CD14-positive monocyte (primary cell): ENCODE measurements at regions not wholly inside any gene's neighbourhood (a gene's known extent, or its start where the extent isn't known, plus 50 kb on each side); places are given as distances from the start of the nearest gene placed in this dataset.

Source experiments
- DNase-seq, 3 donors: peaks; one replicate each; pipeline ENCODE4 v3.0.0-alpha.2; 2011 to 2022
- H2AFZ ChIP-seq: 2 replicates; pipeline ENCODE4 v1.6.0; 2012; ENCODE audit warnings: mild to moderate bottlenecking, low read depth, low read length, inconsistent platforms; ENCODE audit not compliant: insufficient read depth, poor library complexity, severe bottlenecking
- H3K27ac ChIP-seq, 2 donors: 1 replicate in 1 of 2; 2 replicates in 1 of 2; pipeline ENCODE4 v1.5.1; 2012 to 2013; ENCODE audit warnings: low read length in 2 of 2, control low read depth in 1 of 2, inconsistent platforms in 1 of 2, low read depth in 1 of 2, mild to moderate bottlenecking in 1 of 2
- H3K27me3 ChIP-seq, 2 donors: one replicate each; pipeline versions ENCODE4 v1.6.0 to v1.6.1; 2011 to 2013; ENCODE audit warnings: low read length in 2 of 2; ENCODE audit not compliant: control insufficient read depth in 2 of 2, insufficient read depth in 2 of 2
- H3K36me3 ChIP-seq, 2 donors: replicated peaks in 1 of 2; 1 replicate in 1 of 2; 2 replicates in 1 of 2; pipeline versions ENCODE4 v1.5.1 to v1.6.1; 2012 to 2013; ENCODE audit warnings: low read length in 2 of 2, control low read depth in 1 of 2, inconsistent platforms in 1 of 2, mild to moderate bottlenecking in 1 of 2; ENCODE audit not compliant: insufficient read depth in 2 of 2, control insufficient read depth in 1 of 2
- H3K4me1 ChIP-seq, 2 donors: 1 replicate in 1 of 2; 2 replicates in 1 of 2; pipeline versions ENCODE4 v1.5.1 to v1.6.1; 2012 to 2013; ENCODE audit warnings: low read length in 2 of 2, control low read depth in 1 of 2, inconsistent platforms in 1 of 2, mild to moderate bottlenecking in 1 of 2, moderate library complexity in 1 of 2; ENCODE audit not compliant: insufficient read depth in 2 of 2, control insufficient read depth in 1 of 2
- H3K4me2 ChIP-seq: replicated peaks from 2 replicates; pipeline ENCODE3; 2012; ENCODE audit warnings: low read length, moderate library complexity, mild to moderate bottlenecking; ENCODE audit not compliant: poor library complexity, severe bottlenecking; ENCODE audit errors: extremely low read depth
- H3K4me3 ChIP-seq, 3 experiments: fragments of 200-600 bp in 1 of 3; sonication (generic) in 1 of 3; replicated peaks in 1 of 3; 1 replicate in 2 of 3; 2 replicates in 1 of 3; pipeline ENCODE4 v1.5.1; 2011 to 2013; ENCODE audit warnings: low read length in 3 of 3, mild to moderate bottlenecking in 3 of 3, control low read depth in 2 of 3, low read depth in 2 of 3, inconsistent platforms in 1 of 3, moderate library complexity in 1 of 3
- H3K79me2 ChIP-seq: 2 replicates; pipeline ENCODE4 v1.6.0; 2012; ENCODE audit warnings: mild to moderate bottlenecking, control low read depth, inconsistent platforms, low read length, moderate library complexity; ENCODE audit not compliant: insufficient read depth
- H3K9ac ChIP-seq: 2 replicates; pipeline ENCODE4 v1.6.0; 2017; ENCODE audit warnings: low read length, mild to moderate bottlenecking; ENCODE audit not compliant: insufficient read depth, poor library complexity, severe bottlenecking
- H3K9me3 ChIP-seq, 2 donors: replicated peaks in 1 of 2; 1 replicate in 1 of 2; 2 replicates in 1 of 2; pipeline versions ENCODE4 v1.5.1 to v1.6.1; 2012 to 2013; ENCODE audit warnings: low read length in 2 of 2, control low read depth in 1 of 2; ENCODE audit not compliant: control insufficient read depth in 1 of 2, insufficient read depth in 1 of 2
- H4K20me1 ChIP-seq: 2 replicates; pipeline ENCODE4 v1.6.0; 2012; ENCODE audit warnings: mild to moderate bottlenecking, low read length, control low read depth, moderate library complexity; ENCODE audit not compliant: insufficient read depth
- H3K27ac Mint-ChIP-seq, 7 donors: one replicate each; pipeline ENCODE4 v1.8.0; 2020; ENCODE audit warnings: mild to moderate bottlenecking in 7 of 7, mixed read lengths in 7 of 7, moderate library complexity in 6 of 7, inconsistent platforms in 2 of 7
- H3K27me3 Mint-ChIP-seq, 3 donors: one replicate each; pipeline ENCODE4 v1.8.0; 2021 to 2022; ENCODE audit warnings: low read depth in 3 of 3, mild to moderate bottlenecking in 3 of 3, mixed read lengths in 3 of 3, moderate library complexity in 3 of 3, inconsistent platforms in 1 of 3
- H3K36me3 Mint-ChIP-seq, 2 donors: one replicate each; pipeline ENCODE4 v1.8.0; 2020; ENCODE audit warnings: mixed read lengths in 2 of 2, inconsistent platforms in 1 of 2, mild to moderate bottlenecking in 1 of 2
- H3K4me1 Mint-ChIP-seq: one replicate; pipeline ENCODE4 v1.8.0; 2020; ENCODE audit warnings: mild to moderate bottlenecking, mixed read lengths
- H3K4me3 Mint-ChIP-seq, 2 donors: one replicate each; pipeline ENCODE4 v1.8.0; 2020; ENCODE audit warnings: mild to moderate bottlenecking in 2 of 2, mixed read lengths in 2 of 2, moderate library complexity in 1 of 2
- H3K9me3 Mint-ChIP-seq, 7 donors: one replicate each; pipeline ENCODE4 v1.8.0; 2020 to 2022; ENCODE audit warnings: mixed read lengths in 7 of 7, mild to moderate bottlenecking in 6 of 7, moderate library complexity in 6 of 7, inconsistent platforms in 2 of 7
- CTCF ChIP-seq: fragments of 200-600 bp; IDR thresholded peaks from one replicate; pipeline ENCODE4 v1.8.0; 2022; ENCODE audit warnings: antibody characterized with exemption, mild to moderate bottlenecking
- WGBS: methylation state at CpG from one replicate; pipeline ENCODE4 v1.1.5; 2013; ENCODE audit warnings: missing lambda C conversion rate; ENCODE audit not compliant: insufficient coverage; 5-methylcytosine and 5-hydroxymethylcytosine counted together
- intact Hi-C, 2 donors: fragments of 100-400 bp; cut with micrococcal nuclease; formaldehyde crosslinking; loops; one replicate each; pipeline versions ENCODE4 v1.15.0 to v1.15.1; 2023

GRCh38 chr1:187641463-187641862 is 812.7 kb downstream of the PLA2G4A start:
- no peaks in the 10 kb centered on the region for H3K36me3 ChIP-seq
- no peak overlapping the region for H3K4me2 ChIP-seq
- Mint-ChIP-seq H3K27ac (no peak overlapping the region), H3K9me3 (peaks cover 0 to 25% (median 9%) of the 10 kb centered on the region in 7 donors), H3K4me3 (no peak overlapping the region), H3K36me3 (no peaks in the 10 kb centered on the region), H3K4me1 (no peaks in the 10 kb centered on the region), H3K27me3 (peaks cover 0 to 2% (median 0%) of the 10 kb centered on the region in 3 donors)
- H3K4me3 ChIP-seq, result no peak overlapping the region
- no peaks in the 10 kb centered on the region for H3K79me2 ChIP-seq
- DNase-seq, result no peak
- intact Hi-C loops, result no loop called here
- H3K27me3 ChIP-seq, result no peaks in the 10 kb centered on the region
- no peaks in the 10 kb centered on the region for H4K20me1 ChIP-seq
- no peak for TF ChIP-seq CTCF
- peaks cover 10 to 22% of the 10 kb centered on the region in 2 donors for H3K9me3 ChIP-seq
- no peaks in the 10 kb centered on the region for H3K4me1 ChIP-seq
- H2AFZ ChIP-seq, result no peak overlapping the region
- H3K9ac ChIP-seq, result no peak overlapping the region
- WGBS, result 85% methylated on average over 4 of the region's 7 CpGs
- H3K27ac ChIP-seq, result no peak overlapping the region

- peaks cover 11 to 24% of the 10 kb centered on the region in 2 donors for H3K9me3 ChIP-seq
- H3K9ac ChIP-seq, result no peak overlapping the region
- WGBS, result no CpG with 5 or more reads among the region's 2 CpGs
- H3K36me3 Mint-ChIP-seq, result no peaks in the 10 kb centered on the region
- TF ChIP-seq CTCF, result no peak
- H3K9me3 Mint-ChIP-seq, result peaks cover 2 to 25% (median 9%) of the 10 kb centered on the region in 7 donors
- H3K27ac ChIP-seq, result no peak overlapping the region
- H3K27me3 ChIP-seq, result no peaks in the 10 kb centered on the region
- peaks cover 0 to 2% (median 0%) of the 10 kb centered on the region in 3 donors for H3K27me3 Mint-ChIP-seq
- H3K4me2 ChIP-seq, result no peak overlapping the region
- H3K27ac Mint-ChIP-seq, result no peak overlapping the region
- H3K4me3 ChIP-seq, result no peak overlapping the region
- H3K36me3 ChIP-seq, result no peaks in the 10 kb centered on the region
- H3K4me1 ChIP-seq, result no peaks in the 10 kb centered on the region
- no peaks in the 10 kb centered on the region for H3K79me2 ChIP-seq
- H3K4me1 Mint-ChIP-seq, result no peaks in the 10 kb centered on the region
- H2AFZ ChIP-seq, result no peak overlapping the region
- no peak for DNase-seq
- H4K20me1 ChIP-seq, result no peaks in the 10 kb centered on the region
- no peak overlapping the region for H3K4me3 Mint-ChIP-seq
- intact Hi-C loops, result no loop called here
Observed at GRCh38 chr1:187641907-187642306, 813.2 kb downstream of the PLA2G4A start.
